T1000 (cell line): ENCODE measurements at regions not wholly inside any gene's neighbourhood (a gene's known extent, or its start where the extent isn't known, plus 50 kb on each side); places are given as distances from the start of the nearest gene placed in this dataset.

Experiments used
- DNase-seq: peaks from one replicate; lab custom pipeline; 2025; ENCODE audit warnings: mixed read lengths; lab: John Stamatoyannopoulos, UW

GRCh38 chr4:33334416-33334815 lies 2614.2 kb downstream of the PCDH7 start:
- no peak for DNase-seq

DNA sequence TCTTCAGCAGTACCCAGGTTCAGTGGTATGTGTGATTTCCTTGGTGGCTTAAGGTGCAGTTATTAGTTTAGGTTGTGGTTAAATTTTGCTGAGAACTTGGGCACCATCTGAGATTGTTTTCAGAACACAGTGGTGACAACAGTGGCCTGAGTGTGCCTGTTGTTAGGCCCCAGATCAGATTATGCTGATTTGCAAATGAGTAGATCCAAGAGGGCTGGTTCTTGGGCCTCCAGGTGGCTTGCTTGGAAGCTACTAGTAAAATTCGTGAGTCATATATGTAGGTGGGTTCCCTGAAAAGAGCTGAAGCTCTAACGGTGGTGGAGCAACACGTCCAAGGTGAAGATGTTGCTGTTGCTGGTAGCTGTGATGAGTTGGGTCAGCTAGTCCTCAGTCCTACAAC lies 2619.6 kb downstream of the PCDH7 start:
- DNase-seq: no peak

- DNase-seq: no peak
These were observed 2620.0 kb downstream of the PCDH7 start for GRCh38 chr4:33340168-33340567.

DNA sequence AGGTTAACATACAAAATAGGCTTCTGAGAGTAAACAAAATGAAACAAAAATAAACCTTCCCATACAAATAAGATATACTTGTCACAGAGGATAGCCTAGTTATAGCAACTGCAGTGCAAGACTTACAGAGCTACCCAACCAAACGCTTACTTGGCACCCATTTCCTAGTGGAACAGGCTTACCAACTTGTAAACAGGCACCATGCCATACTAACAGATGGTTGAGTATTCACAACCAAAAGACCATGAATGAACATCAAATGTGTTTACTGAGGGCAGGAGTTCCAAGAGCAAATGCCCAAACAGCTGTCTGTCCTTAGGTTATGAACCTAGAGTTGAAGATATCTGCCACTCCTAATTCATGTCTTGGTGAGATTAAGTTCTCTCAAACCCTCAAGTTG lies 2629.2 kb downstream of the PCDH7 start:
- DNase-seq: no peak

DNA sequence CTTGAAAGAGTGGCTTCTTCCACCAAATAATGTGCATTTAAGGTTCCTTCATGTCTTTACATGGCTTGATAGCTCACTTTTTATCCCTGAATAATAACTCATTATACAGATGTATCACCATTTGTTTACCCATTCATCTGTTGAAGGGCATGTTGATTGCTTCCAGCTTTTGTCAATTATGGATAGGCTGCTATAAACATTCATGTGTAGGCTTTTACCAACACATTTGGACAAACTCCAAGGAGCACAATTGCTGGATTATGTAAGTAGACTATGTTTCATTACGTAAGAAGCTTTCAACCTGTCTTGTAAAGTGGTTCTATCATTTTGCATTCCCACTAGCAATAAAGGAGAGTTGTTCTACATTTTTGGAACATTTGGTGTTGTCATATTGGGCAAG lies 2637.0 kb downstream of the PCDH7 start:
- no peak for DNase-seq

GRCh38 chr4:33369446-33369845 lies 2649.3 kb downstream of the PCDH7 start:
- peak; percentile 2 for DNase-seq

DNA sequence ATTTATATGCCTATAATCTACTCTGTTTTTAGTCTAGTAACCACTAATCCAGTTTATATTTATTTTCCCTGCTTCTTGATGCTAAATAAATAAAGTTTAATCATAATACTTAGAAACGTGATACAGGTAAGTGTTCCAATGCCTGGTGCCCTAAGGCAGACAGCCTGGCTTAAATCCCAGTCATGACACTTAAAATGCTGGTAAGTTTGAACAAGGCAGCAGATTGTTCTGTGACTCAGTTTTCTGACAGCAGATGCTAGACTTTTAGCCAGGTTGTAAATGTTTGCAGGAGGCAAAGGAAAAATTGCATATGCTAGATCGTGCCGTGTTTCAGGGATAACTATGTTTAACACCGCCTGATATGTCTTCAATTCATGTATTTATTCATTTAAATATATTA lies 2661.6 kb downstream of the PCDH7 start:
- DNase-seq: peak; percentile 0

- DNase-seq: no peak
These were observed 2666.6 kb downstream of the PCDH7 start for GRCh38 chr4:33386764-33387163.

DNA sequence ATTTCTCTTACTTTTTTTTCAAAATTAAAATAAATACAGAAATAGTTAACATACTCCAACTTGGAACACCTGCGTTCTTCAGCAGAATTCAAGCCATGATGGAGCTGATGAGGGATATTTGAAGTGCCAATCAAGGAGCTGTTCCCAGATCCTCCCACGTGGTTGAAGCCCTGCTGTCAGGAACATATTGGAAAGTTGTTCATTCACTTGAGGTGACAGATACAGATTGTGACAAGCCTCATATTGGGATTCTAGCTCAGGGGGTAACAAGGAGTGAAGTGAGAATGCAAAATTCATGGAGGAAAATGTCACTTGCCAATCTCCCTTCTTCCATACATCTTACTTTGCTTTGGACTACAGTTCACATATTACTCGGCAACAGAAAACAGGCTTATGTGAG lies 2670.8 kb downstream of the PCDH7 start:
- DNase-seq: no peak

GRCh38 chr4:33395731-33396485 lies 2675.7 kb downstream of the PCDH7 start:
- DNase-seq: no peak

DNA sequence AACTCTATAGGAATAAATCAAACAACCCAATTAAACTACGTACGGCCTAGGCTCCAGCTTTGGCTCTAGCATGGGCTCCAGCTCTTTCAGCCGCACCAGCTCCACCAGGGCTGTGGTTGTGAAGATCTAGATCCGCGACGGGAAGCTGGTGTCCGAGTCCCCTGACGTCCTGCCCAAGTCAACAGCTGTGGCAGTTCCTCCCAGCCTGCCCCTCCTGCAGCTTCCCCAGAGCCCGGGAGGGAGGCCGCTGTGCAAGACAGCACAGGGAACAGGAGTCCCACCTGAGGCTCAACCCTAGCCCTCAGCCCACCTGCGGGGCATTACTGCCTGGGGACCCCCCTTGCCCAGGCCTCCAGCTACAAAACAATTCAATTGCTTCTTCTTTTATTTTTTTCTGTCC lies 2680.3 kb downstream of the PCDH7 start:
- DNase-seq: no peak

- DNase-seq: no peak
These were observed 2687.3 kb downstream of the PCDH7 start for GRCh38 chr4:33407496-33407895.

DNA sequence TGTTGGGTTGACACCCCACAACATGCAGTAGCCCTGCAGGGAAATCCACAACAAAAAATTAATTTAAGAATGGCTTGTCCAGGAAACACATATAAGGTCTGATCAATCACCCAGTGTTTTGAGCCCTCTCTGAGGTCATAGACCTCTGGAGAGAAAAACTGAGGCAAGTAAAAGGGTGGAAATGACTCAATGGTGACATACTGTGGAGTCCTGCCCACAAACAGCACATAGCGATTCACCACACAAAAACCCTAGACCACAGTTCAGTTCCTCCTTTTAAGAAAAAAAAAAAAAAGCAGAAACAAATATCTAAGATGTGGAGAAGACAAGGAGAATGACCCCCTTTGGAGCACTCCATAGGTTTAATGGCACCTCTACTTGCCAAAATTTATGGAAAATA lies 2691.0 kb downstream of the PCDH7 start:
- no peak for DNase-seq

- DNase-seq: no peak
These were observed 2701.7 kb downstream of the PCDH7 start for GRCh38 chr4:33421887-33422286.

DNA sequence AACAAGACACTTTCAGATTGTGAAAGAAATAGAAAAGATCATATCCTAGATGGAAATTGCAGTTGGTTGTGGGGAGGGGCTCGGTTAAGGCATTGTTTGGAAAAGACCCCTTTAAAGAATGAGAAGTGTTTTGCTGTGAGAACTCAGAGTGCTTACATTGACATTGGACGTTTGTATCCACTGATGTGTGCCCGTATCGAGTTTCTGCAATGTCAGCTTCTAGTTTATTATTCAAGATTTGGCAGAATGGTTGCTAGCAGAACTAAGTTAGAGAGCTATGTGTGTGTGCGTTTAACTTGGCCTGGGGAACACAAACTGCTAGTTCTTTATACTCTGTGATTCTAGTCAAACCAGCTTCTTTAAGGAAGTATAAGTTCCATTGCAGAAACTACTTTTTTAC lies 2702.5 kb downstream of the PCDH7 start:
- DNase-seq: no peak

DNA sequence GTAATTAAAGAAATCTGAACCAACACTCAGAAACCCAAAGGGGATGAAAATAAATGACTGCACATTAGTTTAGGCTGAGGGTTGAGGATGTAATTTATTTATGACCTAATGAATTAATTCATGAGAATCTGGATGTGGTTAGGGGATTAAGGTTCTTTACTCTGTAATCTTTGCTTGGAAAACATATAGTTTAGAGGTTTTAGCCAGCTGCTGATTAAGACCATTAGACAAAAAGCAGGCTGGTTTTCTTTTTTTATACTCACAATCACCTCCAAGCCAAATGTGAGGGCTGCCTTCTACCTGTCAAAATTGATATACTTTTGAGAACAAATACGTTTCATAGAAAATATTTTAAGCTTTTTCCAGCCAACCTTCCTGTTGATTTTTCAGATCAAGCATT lies 2705.8 kb downstream of the PCDH7 start:
- no peak for DNase-seq

GRCh38 chr4:33427676-33428075 lies 2707.5 kb downstream of the PCDH7 start:
- no peak for DNase-seq

DNA sequence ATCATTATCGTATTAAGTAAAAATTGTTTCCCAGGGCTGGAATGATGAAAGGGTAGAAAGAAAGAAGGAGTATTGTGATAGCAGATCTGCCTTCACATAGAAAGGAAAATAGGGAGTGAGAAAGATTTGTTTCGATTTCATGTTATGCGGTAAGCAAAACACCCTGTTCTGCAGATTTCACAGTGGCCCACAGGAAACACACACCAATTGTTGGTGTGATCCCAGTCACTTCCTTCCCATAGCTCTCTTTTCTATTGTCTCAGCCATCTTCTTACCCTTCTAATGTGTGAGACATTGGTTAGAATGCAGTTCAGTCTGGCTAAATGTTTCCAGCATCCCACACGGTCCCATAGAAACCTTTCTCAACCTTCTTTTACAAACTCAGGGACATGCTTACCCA lies 2709.8 kb downstream of the PCDH7 start:
- no peak for DNase-seq

GRCh38 chr4:33437406-33437805 lies 2717.2 kb downstream of the PCDH7 start:
- no peak for DNase-seq

DNA sequence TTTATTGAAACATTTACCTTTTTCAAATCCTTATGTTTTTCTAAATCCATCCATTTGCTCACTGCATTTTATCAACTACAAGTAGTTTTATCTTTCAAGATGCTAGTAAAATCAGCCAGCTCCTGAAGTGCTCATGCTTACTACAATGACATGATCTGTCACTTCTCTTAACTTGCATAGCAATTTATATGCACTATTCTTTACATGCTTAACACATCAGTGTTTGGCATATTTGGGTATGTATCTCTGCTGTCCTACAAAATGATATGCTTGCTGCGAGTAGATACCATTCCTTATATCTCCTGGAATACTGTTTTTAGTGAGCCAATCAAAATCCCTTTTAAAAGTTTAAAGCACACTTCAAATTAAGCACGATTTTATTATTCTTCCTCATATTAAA lies 2726.8 kb downstream of the PCDH7 start:
- DNase-seq: no peak

- no peak for DNase-seq
These were observed 2728.8 kb downstream of the PCDH7 start for GRCh38 chr4:33448948-33449347.

DNA sequence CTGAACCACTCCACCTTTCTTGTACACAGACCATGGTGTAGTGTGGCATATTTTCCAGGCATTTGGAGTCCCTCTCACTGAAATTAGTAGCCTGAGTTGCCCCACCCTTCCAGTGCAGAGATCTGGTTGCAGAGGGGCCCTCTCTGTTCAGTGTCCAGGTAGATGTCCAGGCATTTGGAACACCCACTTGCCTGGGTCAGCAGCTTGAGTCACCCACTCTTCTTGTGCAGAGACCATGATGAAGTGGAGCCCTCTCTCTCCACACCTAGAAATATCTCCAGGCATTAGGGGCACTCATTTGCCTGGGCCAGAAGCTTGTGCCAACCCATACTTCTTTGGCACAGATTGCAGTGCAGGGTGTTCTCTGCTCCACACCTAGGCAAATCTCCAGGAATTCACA lies 2733.3 kb downstream of the PCDH7 start:
- no peak for DNase-seq

DNA sequence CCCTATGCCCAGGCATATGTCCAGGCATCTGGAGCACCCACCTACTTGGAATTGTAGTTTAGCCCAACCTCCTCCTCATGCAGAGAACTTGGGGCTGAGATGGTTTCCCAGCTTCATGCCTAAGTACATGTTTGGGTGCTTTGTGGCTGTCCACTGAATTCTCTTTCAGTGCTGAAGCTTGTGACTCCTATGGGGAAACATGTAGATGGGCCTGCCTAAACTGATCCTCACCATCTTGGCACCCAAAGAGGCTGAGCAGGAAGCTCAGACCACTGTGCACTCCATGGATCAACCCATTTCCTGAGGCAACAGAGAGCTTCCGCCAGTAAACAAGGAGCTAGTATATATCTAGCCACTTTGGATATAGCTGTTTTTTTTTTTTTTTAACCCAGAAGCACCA lies 2733.7 kb downstream of the PCDH7 start:
- DNase-seq: no peak

DNA sequence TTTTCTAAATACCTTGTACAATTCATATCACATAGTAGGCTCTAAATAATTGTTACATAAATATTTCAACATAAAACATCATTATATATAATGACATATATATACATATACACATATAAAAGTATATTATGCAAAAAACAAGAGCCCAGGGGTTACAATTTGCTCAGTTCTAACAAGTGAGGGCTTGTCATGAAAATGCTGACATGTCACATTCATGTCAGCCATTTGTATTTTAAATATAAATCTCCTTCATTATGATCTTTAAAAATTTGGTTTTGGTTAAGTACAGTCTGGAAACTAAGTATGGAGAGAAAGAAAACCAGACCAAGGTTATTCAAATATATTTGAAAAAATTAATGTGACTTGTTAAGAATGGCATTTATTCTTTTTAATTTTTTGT lies 2745.4 kb downstream of the PCDH7 start:
- DNase-seq: no peak
